H1 (cell line): ENCODE measurements at regions not wholly inside any gene's neighbourhood (a gene's known extent, or its start where the extent isn't known, plus 50 kb on each side); places are given as distances from the start of the nearest gene placed in this dataset.

Experiments
- CTCF ChIA-PET: fragments of 300-600 bp; sonication (Branson Sonifier 250); formaldehyde crosslinking; loops from one replicate; lab custom pipeline; 2021; ENCODE audit not compliant: partially characterized antibody; lab: Charles Lee
- POLR2A ChIA-PET: fragments of 300-600 bp; sonication (Branson Sonifier 250); formaldehyde crosslinking; loops from one replicate; lab custom pipeline; 2021; ENCODE audit warnings: inconsistent platforms; ENCODE audit not compliant: partially characterized antibody; lab: Charles Lee
- DNase-seq, 2 experiments: peaks; one replicate each; pipeline versions ENCODE4 v3.0.0 to v3.0.0-alpha.2; 2010 to 2022; ENCODE audit warnings: low spot score in 2 of 2, low read depth in 1 of 2, mixed read lengths in 1 of 2
- FAIRE-seq: peaks from 2 replicates; lab custom pipeline; 2011; peaks lifted over from hg19 to GRCh38; lab: Jason Lieb, UNC
- H2AFZ ChIP-seq: 2 replicates; pipeline ENCODE4 v1.8.1; 2012; ENCODE audit warnings: low read length, inconsistent platforms
- H2AK5ac ChIP-seq: 2 replicates; pipeline ENCODE4 v1.6.1; 2013; ENCODE audit warnings: low read depth, low read length
- H2BK120ac ChIP-seq: replicated peaks from 2 replicates; pipeline ENCODE3; 2013; ENCODE audit warnings: low read depth, low read length, inconsistent platforms
- H2BK12ac ChIP-seq: 2 replicates; pipeline ENCODE4 v1.6.1; 2013; ENCODE audit warnings: low read depth, low read length
- H2BK15ac ChIP-seq: 2 replicates; pipeline ENCODE4 v1.6.1; 2013; ENCODE audit warnings: low read length
- H2BK20ac ChIP-seq: 2 replicates; pipeline ENCODE4 v1.6.1; 2013; ENCODE audit warnings: low read length
- H2BK5ac ChIP-seq: 2 replicates; pipeline ENCODE4 v1.6.1; 2013; ENCODE audit warnings: low read depth, low read length
- H3K14ac ChIP-seq: 2 replicates; pipeline ENCODE4 v1.6.1; 2013; ENCODE audit warnings: inconsistent platforms; ENCODE audit not compliant: insufficient read length
- H3K18ac ChIP-seq: 2 replicates; pipeline ENCODE4 v1.6.1; 2013; ENCODE audit warnings: low read length; ENCODE audit errors: extremely low read depth
- H3K23ac ChIP-seq: 2 replicates; pipeline ENCODE4 v1.6.1; 2013; ENCODE audit warnings: inconsistent platforms; ENCODE audit not compliant: insufficient read length
- H3K23me2 ChIP-seq: 2 replicates; pipeline ENCODE4 v1.6.1; 2013; ENCODE audit warnings: low read depth, low read length
- H3K27ac ChIP-seq: 2 replicates; pipeline ENCODE4 v1.6.1; 2011; ENCODE audit warnings: low read depth, low read length, inconsistent platforms
- H3K27me3 ChIP-seq, 4 experiments: replicated peaks in 1 of 4; 1 replicate in 1 of 4; 2 replicates in 3 of 4; pipeline versions ENCODE4 v1.6.1 to v1.8.1; 2011 to 2013; ENCODE audit warnings: low read length in 3 of 4, mild to moderate bottlenecking in 3 of 4, inconsistent platforms in 2 of 4, mixed read lengths in 2 of 4, moderate library complexity in 1 of 4; ENCODE audit not compliant: control insufficient read depth in 3 of 4, insufficient read depth in 3 of 4; ENCODE audit errors: extremely low read depth in 1 of 4
- H3K36me3 ChIP-seq, 4 experiments: 2 replicates each; pipeline versions ENCODE4 v1.6.1 to v1.8.1; 2011 to 2013; ENCODE audit warnings: mild to moderate bottlenecking in 4 of 4, low read length in 3 of 4, moderate library complexity in 2 of 4, control low read depth in 1 of 4, inconsistent platforms in 1 of 4; ENCODE audit not compliant: insufficient read depth in 4 of 4, control insufficient read depth in 2 of 4
- H3K4ac ChIP-seq: replicated peaks from 2 replicates; pipeline ENCODE3; 2013; ENCODE audit warnings: low read length, low read depth, mixed read lengths, inconsistent platforms; ENCODE audit not compliant: insufficient read length
- H3K4me1 ChIP-seq, 4 experiments: replicated peaks in 1 of 4; 1 replicate in 1 of 4; 2 replicates in 3 of 4; pipeline versions ENCODE4 v1.6.1 to v1.8.1; 2011 to 2013; ENCODE audit warnings: low read length in 3 of 4, inconsistent platforms in 2 of 4, mixed read lengths in 1 of 4; ENCODE audit not compliant: insufficient read depth in 4 of 4, control insufficient read depth in 3 of 4
- H3K4me2 ChIP-seq, 2 experiments: 2 replicates each; pipeline versions ENCODE4 v1.6.1 to v1.8.1; 2011 to 2013; ENCODE audit warnings: low read depth in 2 of 2, low read length in 2 of 2, control low read depth in 1 of 2, inconsistent platforms in 1 of 2, mild to moderate bottlenecking in 1 of 2; ENCODE audit not compliant: insufficient read depth in 1 of 2
- H3K4me3 ChIP-seq, 4 experiments: fragments of 200-600, 300-600 bp in 1 of 4; sonication (generic), shearing (Covaris generic), sonication (Bioruptor Twin) in 1 of 4; 2 replicates each; pipeline versions ENCODE4 v1.5.1 to v1.8.1; 2011 to 2016; ENCODE audit warnings: low read length in 4 of 4, low read depth in 3 of 4, control low read depth in 2 of 4, inconsistent platforms in 2 of 4, mild to moderate bottlenecking in 2 of 4, mixed read lengths in 1 of 4, moderate library complexity in 1 of 4; ENCODE audit not compliant: insufficient read depth in 2 of 4; ENCODE audit errors: extremely low read depth in 1 of 4
- H3K56ac ChIP-seq: replicated peaks from 2 replicates; pipeline ENCODE3; 2013; ENCODE audit warnings: low read depth, mild to moderate bottlenecking, mixed read lengths, low read length, inconsistent platforms; ENCODE audit not compliant: insufficient read length
- H3K79me1 ChIP-seq: 2 replicates; pipeline ENCODE4 v1.6.1; 2013; ENCODE audit warnings: low read depth, low read length, control low read depth
- H3K79me2 ChIP-seq, 2 experiments: 2 replicates each; pipeline versions ENCODE4 v1.6.1 to v1.8.1; 2012 to 2013; ENCODE audit warnings: low read length in 2 of 2, mild to moderate bottlenecking in 2 of 2, inconsistent platforms in 1 of 2; ENCODE audit not compliant: insufficient read depth in 2 of 2, control insufficient read depth in 1 of 2
- H3K9ac ChIP-seq, 4 experiments: replicated peaks in 1 of 4; 1 replicate in 1 of 4; 2 replicates in 3 of 4; pipeline versions ENCODE4 v1.6.1 to v1.8.1; 2011 to 2013; ENCODE audit warnings: low read depth in 3 of 4, low read length in 3 of 4, control low read depth in 2 of 4, mild to moderate bottlenecking in 2 of 4, moderate library complexity in 2 of 4, inconsistent platforms in 1 of 4; ENCODE audit errors: extremely low read depth in 1 of 4
- H3K9me3 ChIP-seq, 2 experiments: 2 replicates each; pipeline versions ENCODE4 v1.6.1 to v1.8.1; 2012 to 2013; ENCODE audit warnings: mild to moderate bottlenecking in 2 of 2, moderate library complexity in 2 of 2, control low read depth in 1 of 2, inconsistent platforms in 1 of 2, low read depth in 1 of 2, low read length in 1 of 2, mixed read lengths in 1 of 2; ENCODE audit not compliant: insufficient read depth in 2 of 2
- H4K20me1 ChIP-seq, 2 experiments: replicated peaks in 1 of 2; 2 replicates each; pipeline versions ENCODE3 to v1.8.1; 2011 to 2013; ENCODE audit warnings: inconsistent platforms in 2 of 2, low read length in 2 of 2, mild to moderate bottlenecking in 1 of 2; ENCODE audit not compliant: insufficient read depth in 2 of 2, control insufficient read depth in 1 of 2
- H4K5ac ChIP-seq: 2 replicates; pipeline ENCODE4 v1.6.1; 2013; ENCODE audit warnings: low read length, low read depth, mixed read lengths, inconsistent platforms; ENCODE audit not compliant: insufficient read length
- H4K8ac ChIP-seq: 2 replicates; pipeline ENCODE4 v1.8.0; 2013; ENCODE audit warnings: mild to moderate bottlenecking, moderate library complexity, low read length, inconsistent platforms; ENCODE audit not compliant: insufficient read depth; ENCODE audit errors: extremely low read depth
- H4K91ac ChIP-seq: replicated peaks from 2 replicates; pipeline ENCODE3; 2013; ENCODE audit warnings: low read length, mixed read lengths, inconsistent platforms; ENCODE audit not compliant: insufficient read length
- CBX8 ChIP-seq: fragments of 300-800, 300-1000 bp; sonication (generic); IDR thresholded peaks from 2 replicates; pipeline ENCODE4 v1.7.1; 2016; ENCODE audit warnings: low read depth, low read length, borderline replicate concordance
- CREB1 ChIP-seq: IDR thresholded peaks from 2 replicates; pipeline ENCODE4 v1.6.1; 2012; ENCODE audit warnings: inconsistent platforms
- GTF2F1 ChIP-seq: IDR thresholded peaks from 2 replicates; pipeline ENCODE4 v1.6.1; 2012; ENCODE audit warnings: low read depth, low read length, improper control_type of control experiment, borderline replicate concordance
- JUND ChIP-seq: IDR thresholded peaks from 2 replicates; pipeline ENCODE4 v1.6.1; 2011; ENCODE audit warnings: mild to moderate bottlenecking, improper control_type of control experiment, low read length
- KDM1A ChIP-seq: fragments of 200-600, 300-600 bp; sonication (generic); IDR thresholded peaks from 2 replicates; pipeline ENCODE4 v1.7.1; 2016; ENCODE audit warnings: mild to moderate bottlenecking, low read length, borderline replicate concordance
- KDM4A ChIP-seq: IDR thresholded peaks from one replicate; pipeline ENCODE4 v1.7.1; 2012; ENCODE audit warnings: low read depth, mild to moderate bottlenecking, moderate library complexity, low read length, inconsistent platforms; ENCODE audit not compliant: severe bottlenecking
- POLR2AphosphoS5 ChIP-seq: IDR thresholded peaks from 2 replicates; pipeline ENCODE4 v1.6.1; 2011; ENCODE audit warnings: low read depth, low read length
- POU5F1 ChIP-seq: IDR thresholded peaks from 2 replicates; pipeline ENCODE4 v1.6.1; 2011; ENCODE audit warnings: low read depth, mild to moderate bottlenecking, low read length, moderate library complexity
- RAD21 ChIP-seq, 2 experiments: IDR thresholded peaks in 1 of 2; conservative IDR thresholded peaks in 1 of 2; 2 replicates each; pipeline ENCODE4 v1.6.1; 2011; ENCODE audit warnings: low read depth in 2 of 2, low read length in 2 of 2, improper control_type of control experiment in 1 of 2, inconsistent platforms in 1 of 2, mild to moderate bottlenecking in 1 of 2, moderate library complexity in 1 of 2
- SRF ChIP-seq: IDR thresholded peaks from 2 replicates; pipeline ENCODE4 v1.6.1; 2011; ENCODE audit warnings: mild to moderate bottlenecking, low read depth, low read length, moderate library complexity
- TEAD4 ChIP-seq: IDR thresholded peaks from 2 replicates; pipeline ENCODE4 v1.6.1; 2012; ENCODE audit warnings: low read depth, low read length, inconsistent platforms, mixed read lengths
- YY1 ChIP-seq: IDR thresholded peaks from 2 replicates; pipeline ENCODE4 v1.6.1; 2011; ENCODE audit warnings: low read depth, mild to moderate bottlenecking, low read length
- ZNF274 ChIP-seq: IDR thresholded peaks from 2 replicates; pipeline ENCODE4 v1.7.0; 2012; ENCODE audit warnings: low read length, borderline replicate concordance; ENCODE audit errors: extremely low read depth
- WGBS, 2 experiments: shearing (Covaris generic) in 1 of 2; methylation state at CpG; one replicate each; pipeline versions ENCODE4 v1.1.6 to v1.1.7; 2013 to 2015; ENCODE audit warnings: low lambda C conversion rate in 2 of 2, mixed read lengths in 2 of 2, inconsistent platforms in 1 of 2, low coverage in 1 of 2, missing lambda C conversion rate in 1 of 2; ENCODE audit not compliant: insufficient replicate concordance in 2 of 2, insufficient coverage in 1 of 2, insufficient read length in 1 of 2; ENCODE audit errors: extremely low coverage in 1 of 2, missing lambda C conversion rate in 1 of 2; 5-methylcytosine and 5-hydroxymethylcytosine counted together
- TF ChIP-seq, protein P1 (sequence below): IDR thresholded peaks from 2 replicates; pipeline ENCODE4 v1.6.1; 2012; ENCODE audit warnings: low read length, inconsistent platforms

GRCh38 chr3:5504135-5504534 lies 316.6 kb downstream of the EDEM1 start:
- H4K91ac ChIP-seq: no peak overlapping the region
- H3K23ac ChIP-seq: no peak overlapping the region
- H2BK5ac ChIP-seq: no peak overlapping the region
- no peak overlapping the region for H2BK120ac ChIP-seq
- WGBS, 2 experiments: 85% methylated on average over 5 of the region's 5 CpGs; no CpG with 5 or more reads in 1 of the 2 experiments
- no peak overlapping the region for H2AFZ ChIP-seq
- H3K36me3 ChIP-seq: no peaks in the 10 kb centered on the region
- no peak overlapping the region for H3K9ac ChIP-seq
- no peak overlapping the region for H3K14ac ChIP-seq
- H3K79me1 ChIP-seq: no peaks in the 10 kb centered on the region
- no peak overlapping the region for H3K56ac ChIP-seq
- no peaks in the 10 kb centered on the region for H3K79me2 ChIP-seq
- FAIRE-seq (no peak), DNase-seq (no peak)
- no peak overlapping the region for H2AK5ac ChIP-seq
- no peak overlapping the region for H4K5ac ChIP-seq
- no peak overlapping the region for H3K27ac ChIP-seq
- H2BK12ac ChIP-seq: no peak overlapping the region
- ChIA-PET CTCF (interaction anchor here (0.9 to 1.2 kb wide), 2 partner anchors 28 to 379 kb away, joined by 3 read pairs; no protein-coding TSS in a partner anchor), POLR2A (no interaction called here)
- H3K4ac ChIP-seq: no peak overlapping the region
- no peaks in the 10 kb centered on the region for H3K27me3 ChIP-seq
- no peak overlapping the region for H4K8ac ChIP-seq
- no peak overlapping the region for H3K4me3 ChIP-seq
- H2BK20ac ChIP-seq: no peak overlapping the region
- no peak overlapping the region for H3K4me2 ChIP-seq
- no peaks in the 10 kb centered on the region for H3K23me2 ChIP-seq
- peaks cover 0 to 3% (median 1%) of the 10 kb centered on the region in 4 experiments; a peak in 2 of 7 replicates for H3K4me1 ChIP-seq
- H3K9me3 ChIP-seq: peaks cover 6 to 7% of the 10 kb centered on the region in 2 experiments; a peak in 2 of 4 replicates
- H2BK15ac ChIP-seq: no peak overlapping the region
- no peaks in the 10 kb centered on the region for H4K20me1 ChIP-seq
- no peak overlapping the region for H3K18ac ChIP-seq
- TF ChIP-seq JUND: no peak
- TF ChIP-seq, protein P1, sequence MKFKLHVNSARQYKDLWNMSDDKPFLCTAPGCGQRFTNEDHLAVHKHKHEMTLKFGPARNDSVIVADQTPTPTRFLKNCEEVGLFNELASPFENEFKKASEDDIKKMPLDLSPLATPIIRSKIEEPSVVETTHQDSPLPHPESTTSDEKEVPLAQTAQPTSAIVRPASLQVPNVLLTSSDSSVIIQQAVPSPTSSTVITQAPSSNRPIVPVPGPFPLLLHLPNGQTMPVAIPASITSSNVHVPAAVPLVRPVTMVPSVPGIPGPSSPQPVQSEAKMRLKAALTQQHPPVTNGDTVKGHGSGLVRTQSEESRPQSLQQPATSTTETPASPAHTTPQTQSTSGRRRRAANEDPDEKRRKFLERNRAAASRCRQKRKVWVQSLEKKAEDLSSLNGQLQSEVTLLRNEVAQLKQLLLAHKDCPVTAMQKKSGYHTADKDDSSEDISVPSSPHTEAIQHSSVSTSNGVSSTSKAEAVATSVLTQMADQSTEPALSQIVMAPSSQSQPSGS: no peak
- TF ChIP-seq KDM1A: no peak
- TF ChIP-seq YY1: no peak
- TF ChIP-seq CBX8: no peak
- TF ChIP-seq GTF2F1: no peak
- no peak for TF ChIP-seq KDM4A
- TF ChIP-seq RAD21 (IDR thresholded peaks at IDR 0.05 in 1 of 2, conservative IDR thresholded peaks at IDR 0.05 in 1 of 2; ENCODE audit: low read depth in 2 of 2, low read length in 2 of 2): no peak
- no peak for TF ChIP-seq POLR2AphosphoS5
- TF ChIP-seq TEAD4: no peak
- TF ChIP-seq POU5F1: no peak
- TF ChIP-seq ZNF274: no peak
- TF ChIP-seq SRF: no peak
- no peak for TF ChIP-seq CREB1
